GDM1 (cell line): ENCODE measurements at regions not wholly inside any gene's neighbourhood (a gene's known extent, or its start where the extent isn't known, plus 50 kb on each side); places are given as distances from the start of the nearest gene placed in this dataset.

Source experiments
- DNase-seq: peaks from one replicate; lab custom pipeline; 2025; lab: John Stamatoyannopoulos, UW

DNA sequence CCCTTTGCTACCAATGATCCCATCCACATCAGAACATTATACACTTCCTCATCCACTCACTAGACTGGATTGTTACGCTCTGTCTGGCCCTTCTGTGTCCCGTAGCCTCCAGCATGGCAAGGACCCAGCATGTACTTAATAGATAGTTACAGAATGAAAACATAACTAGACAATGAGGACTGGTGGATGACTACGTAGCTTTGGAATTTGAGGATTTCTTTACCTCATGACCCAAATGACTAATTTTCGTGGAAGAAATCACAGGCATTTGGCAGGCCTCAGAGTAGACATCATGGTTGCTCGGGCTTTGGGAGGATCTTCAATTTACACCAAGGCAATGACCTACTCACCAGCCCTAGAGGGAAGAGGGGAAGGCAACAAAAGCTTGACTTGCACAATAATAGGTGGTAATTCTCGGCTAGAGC is 299.8 kb downstream of the TLE1 start:
- DNase-seq = no peak

- DNase-seq = no peak
Observed at GRCh38 chr9:81388831-81389230, 300.5 kb downstream of the TLE1 start.

- no peak for DNase-seq
Observed at GRCh38 chr9:81387360-81388106, 301.8 kb downstream of the TLE1 start.

GRCh38 chr9:81384911-81385310 is 304.4 kb downstream of the TLE1 start:
- no peak for DNase-seq

GRCh38 chr9:81382281-81382680 is 307.1 kb downstream of the TLE1 start:
- no peak for DNase-seq

DNA sequence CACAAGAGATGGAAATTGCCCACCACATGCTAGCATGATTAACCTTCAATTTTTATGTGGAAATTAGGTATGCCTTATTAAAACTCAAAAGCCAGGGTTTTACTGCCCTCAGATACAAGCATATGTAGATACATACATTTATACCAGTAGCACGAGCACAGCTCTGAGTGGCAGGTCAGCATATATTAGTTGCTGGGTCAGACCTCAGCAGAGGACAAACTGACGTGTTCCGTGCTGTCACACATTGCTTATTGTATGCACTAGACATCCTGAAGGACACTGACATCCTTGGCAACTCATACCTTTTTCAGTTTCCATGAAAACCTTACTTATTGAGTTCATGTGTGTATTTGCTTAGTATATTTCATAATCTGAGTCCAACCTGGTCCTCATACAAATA is 307.7 kb downstream of the TLE1 start:
- no peak for DNase-seq

GRCh38 chr9:81380504-81381359 is 308.6 kb downstream of the TLE1 start:
- no peak for DNase-seq

- DNase-seq = no peak
Observed at GRCh38 chr9:81379655-81380054, 309.7 kb downstream of the TLE1 start.

DNA sequence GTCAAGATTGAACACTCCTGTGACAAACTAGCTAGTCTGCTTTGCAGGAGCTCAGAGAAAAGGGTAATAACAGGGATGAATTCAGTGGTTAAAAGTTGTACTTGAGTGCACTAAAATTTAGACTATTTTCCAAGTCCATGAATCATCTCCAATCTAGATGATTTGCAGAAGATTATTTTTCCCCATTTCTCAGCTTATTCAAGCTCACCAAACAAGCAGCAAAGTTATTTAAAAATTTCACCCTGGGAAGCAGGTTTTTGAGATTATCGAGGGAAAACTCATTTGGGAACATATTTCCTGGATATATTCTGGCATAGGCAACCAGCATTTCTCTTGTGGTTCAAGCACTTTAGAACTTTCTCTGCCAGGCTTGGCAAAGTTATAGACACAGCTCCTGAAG is 311.4 kb downstream of the TLE1 start:
- DNase-seq = no peak

DNA sequence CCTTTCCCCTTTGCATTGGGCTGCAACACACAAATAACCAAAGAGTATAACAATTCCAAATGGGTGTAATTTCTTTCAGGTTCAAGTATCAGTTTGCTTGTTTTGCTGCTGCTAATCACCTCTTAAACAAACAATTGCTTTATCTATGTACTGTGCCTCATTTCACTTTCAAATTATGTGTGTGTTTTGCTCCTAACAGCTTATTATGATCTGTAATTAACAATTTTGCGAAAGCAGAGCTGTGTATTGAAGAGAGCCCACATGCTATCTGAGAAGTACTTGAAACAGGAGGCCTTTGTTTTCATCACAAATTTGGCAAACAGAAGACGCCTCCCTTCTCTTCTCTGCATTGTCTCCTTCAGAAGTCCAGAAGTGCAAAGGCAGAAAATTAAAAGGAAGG is 312.0 kb downstream of the TLE1 start:
- no peak for DNase-seq

- DNase-seq = no peak
Observed at GRCh38 chr9:81375187-81376100, 313.9 kb downstream of the TLE1 start.

DNA sequence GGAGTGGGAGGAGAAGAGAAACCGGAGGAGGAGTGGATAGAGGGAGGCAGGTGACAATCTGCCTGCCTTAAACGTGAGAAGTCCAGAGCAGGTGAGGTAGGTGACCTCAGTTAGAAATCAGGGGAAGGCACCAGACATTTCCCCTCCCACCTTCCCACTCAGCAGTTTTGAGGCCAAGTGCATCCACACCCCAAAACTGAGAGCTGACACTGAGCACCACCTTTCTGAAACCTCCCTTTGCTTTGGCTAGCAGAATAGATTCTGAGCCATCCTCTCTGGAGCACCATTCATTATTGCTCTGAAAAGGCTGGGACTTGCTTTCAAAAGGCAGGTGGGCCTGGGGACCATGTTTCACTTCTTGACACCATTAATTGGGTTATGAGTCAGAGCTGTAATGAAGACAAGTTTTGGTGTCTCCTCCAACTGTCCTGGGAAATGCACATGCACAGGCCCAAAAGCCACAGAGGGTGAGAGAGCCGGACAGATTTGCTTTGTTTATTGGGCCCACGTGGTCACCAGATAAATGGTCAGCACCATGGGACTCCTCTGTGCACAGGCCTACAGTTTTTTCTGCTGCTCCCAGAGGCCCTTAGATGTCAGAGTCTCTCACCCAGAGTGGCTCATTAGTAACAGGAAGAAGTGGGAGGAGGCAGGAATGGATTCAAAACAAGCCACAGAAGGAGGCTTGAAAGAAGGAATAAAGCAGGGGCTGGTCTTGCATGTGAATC is 314.7 kb downstream of the TLE1 start:
- no peak for DNase-seq

- DNase-seq = no peak
Observed at GRCh38 chr9:81373294-81373693, 316.1 kb downstream of the TLE1 start.

GRCh38 chr9:81372628-81373191 is 316.6 kb downstream of the TLE1 start:
- no peak for DNase-seq

DNA sequence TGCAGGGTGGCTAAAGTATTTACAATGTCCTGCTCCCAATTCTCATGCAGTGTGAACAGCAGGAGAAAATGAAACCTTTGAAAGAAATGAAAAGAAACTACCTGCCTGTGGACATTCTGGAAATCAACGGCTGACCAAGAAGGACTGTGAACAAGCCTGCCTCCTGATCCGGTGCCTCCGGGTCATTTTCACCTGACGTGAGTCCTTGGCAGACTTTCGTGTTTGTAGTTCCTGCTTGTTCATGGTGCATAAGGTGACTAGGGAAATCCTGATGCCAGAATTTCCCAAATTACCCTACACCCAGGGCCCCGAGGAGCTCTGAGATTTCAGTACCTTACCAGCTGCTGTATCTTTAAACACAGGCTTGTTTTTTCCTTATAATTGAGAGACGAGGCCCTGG is 317.5 kb downstream of the TLE1 start:
- no peak for DNase-seq

DNA sequence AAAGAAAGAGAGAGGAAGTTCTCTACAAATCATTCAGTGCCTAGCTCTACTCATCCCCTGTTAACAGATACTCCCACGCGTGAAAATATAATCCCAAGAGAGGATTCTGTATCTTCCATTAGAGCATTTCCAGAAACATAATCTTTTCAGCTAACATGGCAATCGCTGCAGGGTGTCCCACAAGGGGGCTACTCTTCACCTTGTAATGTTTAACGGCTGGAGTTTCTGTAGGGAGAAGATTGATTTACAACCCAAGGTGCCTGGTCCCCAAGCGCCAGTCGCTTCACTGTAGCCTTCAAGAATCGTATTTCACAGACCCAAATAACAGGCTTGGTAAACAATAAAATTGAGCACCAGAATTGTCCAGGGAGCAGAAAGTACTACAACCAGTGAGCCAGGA is 318.7 kb downstream of the TLE1 start:
- no peak for DNase-seq

- DNase-seq = no peak
Observed at GRCh38 chr9:81370096-81370495, 319.3 kb downstream of the TLE1 start.

GRCh38 chr9:81369121-81369520 is 320.2 kb downstream of the TLE1 start:
- no peak for DNase-seq

DNA sequence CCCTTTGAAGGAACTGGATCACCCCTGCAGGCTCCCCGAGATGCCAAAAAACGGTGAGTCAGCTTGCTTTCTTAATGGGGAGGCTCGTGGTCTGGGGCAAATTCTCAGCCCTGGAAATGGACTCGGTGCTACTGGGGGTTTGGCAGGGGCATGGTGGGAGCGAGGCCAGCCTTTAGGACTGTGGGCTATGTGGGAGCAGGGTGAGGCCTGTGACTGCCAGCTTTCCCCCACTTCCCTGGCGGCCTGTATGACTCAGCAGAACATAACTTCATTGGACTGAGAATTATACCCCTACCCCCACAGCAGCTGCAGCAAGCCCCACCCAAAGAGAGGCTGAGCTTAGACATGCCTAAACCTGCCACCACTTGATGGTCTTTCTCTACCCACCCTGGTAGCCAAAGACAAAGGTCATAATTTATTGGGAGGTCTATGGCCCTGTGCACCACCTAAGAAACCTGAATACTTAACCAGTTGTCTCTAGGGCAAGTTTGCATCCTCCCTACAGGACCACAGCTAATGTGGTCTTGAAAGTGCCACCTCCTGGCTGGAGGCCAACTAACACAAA is 325.3 kb downstream of the TLE1 start:
- no peak for DNase-seq

GRCh38 chr9:81361296-81361695 is 328.1 kb downstream of the TLE1 start:
- DNase-seq = no peak

GRCh38 chr9:81351166-81351565 is 338.2 kb downstream of the TLE1 start:
- DNase-seq = no peak
